Fibroblast of lung (primary cell): ENCODE measurements at regions not wholly inside any gene's neighbourhood (a gene's known extent, or its start where the extent isn't known, plus 50 kb on each side); places are given as distances from the start of the nearest gene placed in this dataset.

ENCODE experiments used
- DNase-seq, 2 donors: peaks; one replicate each; pipeline versions ENCODE4 v3.0.0 to v3.0.0-alpha.2; 2010; ENCODE audit warnings: low read depth in 2 of 2
- H2AFZ ChIP-seq: 2 replicates; pipeline ENCODE4 v1.5.1; 2012; ENCODE audit warnings: low read length, control low read depth, inconsistent platforms
- H3K27ac ChIP-seq: 2 replicates; pipeline ENCODE4 v1.5.1; 2011; ENCODE audit warnings: low read length, control low read depth; ENCODE audit not compliant: insufficient read depth
- H3K27me3 ChIP-seq: 2 replicates; pipeline ENCODE4 v1.5.1; 2011; ENCODE audit warnings: mild to moderate bottlenecking, low read length; ENCODE audit not compliant: control insufficient read depth, insufficient read depth
- H3K36me3 ChIP-seq: 2 replicates; pipeline ENCODE4 v1.5.1; 2011; ENCODE audit warnings: low read length; ENCODE audit not compliant: control insufficient read depth, insufficient read depth
- H3K4me1 ChIP-seq: 2 replicates; pipeline ENCODE4 v1.5.1; 2011; ENCODE audit warnings: low read length; ENCODE audit not compliant: control insufficient read depth, insufficient read depth; ENCODE audit errors: extremely low read depth
- H3K4me2 ChIP-seq: 2 replicates; pipeline ENCODE4 v1.5.1; 2011; ENCODE audit warnings: low read length, control low read depth; ENCODE audit not compliant: insufficient read depth; ENCODE audit errors: extremely low read depth
- H3K4me3 ChIP-seq, 4 experiments: fragments of 200-600 bp in 1 of 4; sonication (generic) in 1 of 4; replicated peaks in 1 of 4; 2 replicates each; pipeline ENCODE4 v1.5.1; 2011 to 2016; ENCODE audit warnings: low read length in 4 of 4, low read depth in 3 of 4, mild to moderate bottlenecking in 3 of 4, control low read depth in 2 of 4, inconsistent platforms in 1 of 4, mixed read lengths in 1 of 4; ENCODE audit not compliant: insufficient read depth in 1 of 4; ENCODE audit errors: control extremely low read depth in 1 of 4
- H3K79me2 ChIP-seq: 2 replicates; pipeline ENCODE4 v1.5.1; 2012; ENCODE audit warnings: mild to moderate bottlenecking, low read length, inconsistent platforms; ENCODE audit not compliant: control insufficient read depth, insufficient read depth
- H3K9ac ChIP-seq: 2 replicates; pipeline ENCODE4 v1.5.1; 2011; ENCODE audit warnings: mild to moderate bottlenecking, low read length, control low read depth; ENCODE audit not compliant: insufficient read depth
- H3K9me3 ChIP-seq: 2 replicates; pipeline ENCODE4 v1.5.1; 2012; ENCODE audit warnings: low read depth, low read length; ENCODE audit not compliant: control insufficient read depth, insufficient read depth
- H4K20me1 ChIP-seq: 2 replicates; pipeline ENCODE4 v1.5.1; 2011; ENCODE audit warnings: low read length; ENCODE audit not compliant: control insufficient read depth, insufficient read depth; ENCODE audit errors: extremely low read depth
- EZH2 ChIP-seq: IDR thresholded peaks from 2 replicates; pipeline ENCODE4 v1.5.1; 2012; ENCODE audit warnings: low read length, control low read depth, mild to moderate bottlenecking; ENCODE audit errors: missing control alignments
- TF ChIP-seq, protein P1 (sequence below), 2 donors: IDR thresholded peaks in 1 of 2; conservative IDR thresholded peaks in 1 of 2; 1 replicate in 1 of 2; 2 replicates in 1 of 2; pipeline ENCODE4 v1.5.1; 2011 to 2012; ENCODE audit warnings: low read length in 2 of 2, control low read depth in 1 of 2, inconsistent platforms in 1 of 2, low read depth in 1 of 2, mild to moderate bottlenecking in 1 of 2

DNA sequence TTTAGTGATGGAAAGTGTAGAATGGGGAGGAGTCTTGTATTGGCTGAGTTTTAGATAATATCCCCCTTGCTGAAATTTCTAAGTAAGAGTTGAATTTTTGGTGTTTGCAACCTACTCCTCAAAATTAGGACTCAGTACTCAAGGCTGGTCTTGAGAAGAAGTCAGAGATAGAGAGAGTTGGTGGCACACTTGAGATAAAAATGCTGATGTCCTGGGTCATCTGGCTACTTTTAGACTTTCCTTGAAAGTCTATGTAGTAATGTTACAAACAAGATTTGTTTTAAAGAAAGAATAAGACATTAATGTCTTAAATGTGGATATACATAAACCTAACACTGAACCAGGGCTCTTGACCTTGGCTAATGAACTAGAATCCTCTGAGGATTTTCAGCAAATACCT lies 62.5 kb upstream of the MLIP start:
- DNase-seq, result no peak
- peaks cover 2% of the 10 kb centered on the region for H3K4me1 ChIP-seq
- no peak overlapping the region for H3K4me2 ChIP-seq
- H3K9ac ChIP-seq, result no peak overlapping the region
- H3K9me3 ChIP-seq, result no peaks in the 10 kb centered on the region
- no peak for TF ChIP-seq EZH2
- TF ChIP-seq, protein P1, sequence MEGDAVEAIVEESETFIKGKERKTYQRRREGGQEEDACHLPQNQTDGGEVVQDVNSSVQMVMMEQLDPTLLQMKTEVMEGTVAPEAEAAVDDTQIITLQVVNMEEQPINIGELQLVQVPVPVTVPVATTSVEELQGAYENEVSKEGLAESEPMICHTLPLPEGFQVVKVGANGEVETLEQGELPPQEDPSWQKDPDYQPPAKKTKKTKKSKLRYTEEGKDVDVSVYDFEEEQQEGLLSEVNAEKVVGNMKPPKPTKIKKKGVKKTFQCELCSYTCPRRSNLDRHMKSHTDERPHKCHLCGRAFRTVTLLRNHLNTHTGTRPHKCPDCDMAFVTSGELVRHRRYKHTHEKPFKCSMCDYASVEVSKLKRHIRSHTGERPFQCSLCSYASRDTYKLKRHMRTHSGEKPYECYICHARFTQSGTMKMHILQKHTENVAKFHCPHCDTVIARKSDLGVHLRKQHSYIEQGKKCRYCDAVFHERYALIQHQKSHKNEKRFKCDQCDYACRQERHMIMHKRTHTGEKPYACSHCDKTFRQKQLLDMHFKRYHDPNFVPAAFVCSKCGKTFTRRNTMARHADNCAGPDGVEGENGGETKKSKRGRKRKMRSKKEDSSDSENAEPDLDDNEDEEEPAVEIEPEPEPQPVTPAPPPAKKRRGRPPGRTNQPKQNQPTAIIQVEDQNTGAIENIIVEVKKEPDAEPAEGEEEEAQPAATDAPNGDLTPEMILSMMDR (conservative IDR thresholded peaks at IDR 0.05 in 1 of 2, IDR thresholded peaks at IDR 0.05 in 1 of 2; ENCODE audit: low read depth in 1 of 2, low read length in 2 of 2), result no peak
- no peaks in the 10 kb centered on the region for H4K20me1 ChIP-seq
- no peak overlapping the region for H3K4me3 ChIP-seq
- H2AFZ ChIP-seq, result no peak overlapping the region
- H3K36me3 ChIP-seq, result no peaks in the 10 kb centered on the region
- H3K27ac ChIP-seq, result no peak overlapping the region
- H3K27me3 ChIP-seq, result no peaks in the 10 kb centered on the region
- no peaks in the 10 kb centered on the region for H3K79me2 ChIP-seq

DNA sequence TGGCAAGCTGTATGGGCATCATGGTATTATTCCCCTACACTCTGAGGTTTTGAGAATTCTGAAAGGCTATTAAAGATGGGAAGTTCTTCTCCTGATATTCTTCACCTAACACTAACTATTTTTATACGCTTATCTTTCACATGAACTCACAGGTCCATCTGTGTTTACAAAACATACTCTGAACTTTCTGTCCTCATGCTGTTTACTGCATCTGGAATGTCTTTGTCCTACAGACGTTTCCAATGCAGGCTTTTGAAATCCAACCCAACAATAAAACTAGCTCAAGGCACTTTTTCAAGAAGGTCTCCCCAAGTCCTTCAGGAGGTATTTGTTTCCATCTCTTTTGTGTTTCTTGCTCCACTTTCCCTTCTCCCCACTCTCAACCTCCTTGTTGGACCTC lies 60.5 kb upstream of the MLIP start:
- H3K27me3 ChIP-seq, result no peaks in the 10 kb centered on the region
- no peak overlapping the region for H3K4me3 ChIP-seq
- H3K4me2 ChIP-seq, result no peak overlapping the region
- H3K4me1 ChIP-seq, result peaks cover 3% of the 10 kb centered on the region
- no peak overlapping the region for H3K9ac ChIP-seq
- no peaks in the 10 kb centered on the region for H3K36me3 ChIP-seq
- DNase-seq, result peak in 1 of 2 donors; percentile 21
- no peak overlapping the region for H3K27ac ChIP-seq
- H2AFZ ChIP-seq, result no peak overlapping the region
- H4K20me1 ChIP-seq, result no peaks in the 10 kb centered on the region
- TF ChIP-seq, protein P1 (conservative IDR thresholded peaks at IDR 0.05 in 1 of 2, IDR thresholded peaks at IDR 0.05 in 1 of 2; ENCODE audit: low read depth in 1 of 2, low read length in 2 of 2), result no peak
- no peak for TF ChIP-seq EZH2
- no peaks in the 10 kb centered on the region for H3K79me2 ChIP-seq
- no peaks in the 10 kb centered on the region for H3K9me3 ChIP-seq

DNA sequence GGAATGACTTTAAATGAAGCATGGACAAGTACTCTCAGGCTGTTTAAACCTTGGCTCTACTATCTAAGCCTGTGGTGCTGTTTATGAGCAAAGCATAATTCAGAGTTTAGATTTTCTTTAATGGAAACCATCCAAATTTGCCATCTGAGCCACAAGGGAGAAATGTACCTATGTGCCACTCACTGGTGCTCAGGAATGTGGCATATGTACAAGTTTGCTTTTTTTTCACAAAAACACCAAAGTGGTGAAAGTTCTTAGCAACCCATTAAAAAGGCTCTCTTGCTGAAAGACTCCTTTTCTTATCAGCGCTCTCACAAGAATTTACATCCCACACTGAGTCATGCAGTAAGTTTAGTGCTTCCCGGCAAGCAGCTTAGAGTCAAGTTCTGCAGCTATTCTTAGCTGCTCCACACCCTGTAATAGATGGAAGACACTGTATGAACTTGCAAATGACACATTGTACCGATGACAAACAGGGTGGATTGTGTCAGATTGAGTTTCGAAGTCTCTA lies 57.3 kb upstream of the MLIP start:
- H4K20me1 ChIP-seq, result no peaks in the 10 kb centered on the region
- peaks cover 3% of the 10 kb centered on the region for H3K4me1 ChIP-seq
- H3K9ac ChIP-seq, result no peak overlapping the region
- peak overlapping the region; percentile 75 for H3K4me2 ChIP-seq
- H3K9me3 ChIP-seq, result no peaks in the 10 kb centered on the region
- TF ChIP-seq, protein P1 (conservative IDR thresholded peaks at IDR 0.05 in 1 of 2, IDR thresholded peaks at IDR 0.05 in 1 of 2; ENCODE audit: low read depth in 1 of 2, low read length in 2 of 2), result no peak
- no peak for TF ChIP-seq EZH2
- H3K36me3 ChIP-seq, result no peaks in the 10 kb centered on the region
- no peak overlapping the region for H2AFZ ChIP-seq
- no peaks in the 10 kb centered on the region for H3K79me2 ChIP-seq
- DNase-seq, result peak; percentile 92 to 98
- peak overlapping the region; percentile 58 for H3K27ac ChIP-seq
- no peaks in the 10 kb centered on the region for H3K27me3 ChIP-seq
- H3K4me3 ChIP-seq, result peak overlapping the region in 3 of 4 experiments; percentile 0 to 42 (median 35)
